Activated naive CD8-positive, alpha-beta T cell treated with anti-CD3 and anti-CD28 coated beads, Interleukin-2, amount 10 ng/mL, durations not matched to agents 7 days and 5 days (primary cell): ENCODE measurements at regions not wholly inside any gene's neighbourhood (a gene's known extent, or its start where the extent isn't known, plus 50 kb on each side); places are given as distances from the start of the nearest gene placed in this dataset.

Source experiments
- ATAC-seq: fragments of 150-1000 bp; cut with Tn5 transposase; one replicate; pipeline ENCODE4 v1.10.0; 2021; ENCODE audit warnings: low read depth, moderate library complexity
- POLR2A ChIA-PET: fragments of 350-600 bp; sonication (Branson Sonifier 250); formaldehyde crosslinking; loops from one replicate; lab custom pipeline; 2021; ENCODE audit warnings: antibody characterized with exemption; lab: Charles Lee
- DNase-seq: peaks from one replicate; pipeline ENCODE4 v3.0.0; 2021
- H3K27ac Mint-ChIP-seq: one replicate; pipeline ENCODE4 v1.8.0; 2022; ENCODE audit warnings: mild to moderate bottlenecking, mixed read lengths
- H3K27me3 Mint-ChIP-seq: one replicate; pipeline ENCODE4 v1.8.0; 2022; ENCODE audit warnings: mild to moderate bottlenecking, moderate library complexity, mixed read lengths
- H3K36me3 Mint-ChIP-seq: one replicate; pipeline ENCODE4 v1.8.0; 2021; ENCODE audit warnings: mild to moderate bottlenecking, mixed read lengths
- H3K4me1 Mint-ChIP-seq: one replicate; pipeline ENCODE4 v1.8.0; 2021; ENCODE audit warnings: mixed read lengths
- H3K4me3 Mint-ChIP-seq: one replicate; pipeline ENCODE4 v1.8.0; 2022; ENCODE audit warnings: mild to moderate bottlenecking, moderate library complexity, mixed read lengths
- H3K9me3 Mint-ChIP-seq: one replicate; pipeline ENCODE4 v1.8.0; 2021; ENCODE audit warnings: mixed read lengths

GRCh38 chr2:41925712-41926111 is 122.1 kb upstream of the PKDCC start:
- no peaks in the 10 kb centered on the region for H3K36me3 Mint-ChIP-seq
- no peak for DNase-seq
- no peaks in the 10 kb centered on the region for H3K4me1 Mint-ChIP-seq
- POLR2A ChIA-PET = no interaction called here
- H3K27me3 Mint-ChIP-seq = peaks cover 2% of the 10 kb centered on the region
- H3K9me3 Mint-ChIP-seq = no peaks in the 10 kb centered on the region
- no peak for ATAC-seq
- no peak overlapping the region for H3K4me3 Mint-ChIP-seq
- H3K27ac Mint-ChIP-seq = no peak overlapping the region

- Mint-ChIP-seq H3K27me3 (peaks cover 2% of the 10 kb centered on the region), H3K27ac (no peak overlapping the region), H3K4me3 (no peak overlapping the region), H3K36me3 (no peaks in the 10 kb centered on the region), H3K9me3 (no peaks in the 10 kb centered on the region), H3K4me1 (no peaks in the 10 kb centered on the region)
- POLR2A ChIA-PET = no interaction called here
- DNase-seq = no peak
- no peak for ATAC-seq
Measured at GRCh38 chr2:41926614-41927580, 120.9 kb upstream of the PKDCC start.

- Mint-ChIP-seq H3K27me3 (peaks cover 2% of the 10 kb centered on the region), H3K9me3 (no peaks in the 10 kb centered on the region), H3K36me3 (no peaks in the 10 kb centered on the region), H3K27ac (no peak overlapping the region), H3K4me3 (no peak overlapping the region), H3K4me1 (no peaks in the 10 kb centered on the region)
- no peak for ATAC-seq
- POLR2A ChIA-PET = no interaction called here
- no peak for DNase-seq
Measured at GRCh38 chr2:41927581-41928264, 120.1 kb upstream of the PKDCC start.

GRCh38 chr2:41928526-41928925 is 119.3 kb upstream of the PKDCC start:
- no peaks in the 10 kb centered on the region for H3K4me1 Mint-ChIP-seq
- H3K36me3 Mint-ChIP-seq = no peaks in the 10 kb centered on the region
- no peak for ATAC-seq
- DNase-seq = no peak
- H3K27ac Mint-ChIP-seq = no peak overlapping the region
- peaks cover 2% of the 10 kb centered on the region for H3K27me3 Mint-ChIP-seq
- H3K9me3 Mint-ChIP-seq = no peaks in the 10 kb centered on the region
- H3K4me3 Mint-ChIP-seq = no peak overlapping the region
- POLR2A ChIA-PET = no interaction called here

GRCh38 chr2:41930807-41931566 is 116.8 kb upstream of the PKDCC start:
- ATAC-seq (no peak), DNase-seq (no peak)
- Mint-ChIP-seq H3K36me3 (no peaks in the 10 kb centered on the region), H3K27me3 (no peaks in the 10 kb centered on the region), H3K27ac (no peak overlapping the region), H3K4me1 (no peaks in the 10 kb centered on the region), H3K9me3 (no peaks in the 10 kb centered on the region), H3K4me3 (no peak overlapping the region)
- POLR2A ChIA-PET = no interaction called here

- Mint-ChIP-seq H3K27ac (no peak overlapping the region), H3K9me3 (no peaks in the 10 kb centered on the region), H3K27me3 (no peaks in the 10 kb centered on the region), H3K36me3 (no peaks in the 10 kb centered on the region), H3K4me1 (no peaks in the 10 kb centered on the region), H3K4me3 (no peak overlapping the region)
- ATAC-seq (no peak), DNase-seq (no peak)
- POLR2A ChIA-PET = no interaction called here
Measured at GRCh38 chr2:41932241-41933045, 115.4 kb upstream of the PKDCC start.

GRCh38 chr2:41933046-41933420 is 114.8 kb upstream of the PKDCC start:
- no peak for ATAC-seq
- H3K27me3 Mint-ChIP-seq = no peaks in the 10 kb centered on the region
- no peak for DNase-seq
- H3K4me3 Mint-ChIP-seq = no peak overlapping the region
- H3K36me3 Mint-ChIP-seq = no peaks in the 10 kb centered on the region
- H3K4me1 Mint-ChIP-seq = no peaks in the 10 kb centered on the region
- H3K27ac Mint-ChIP-seq = no peak overlapping the region
- H3K9me3 Mint-ChIP-seq = no peaks in the 10 kb centered on the region
- POLR2A ChIA-PET = no interaction called here

- POLR2A ChIA-PET = no interaction called here
- no peaks in the 10 kb centered on the region for H3K9me3 Mint-ChIP-seq
- H3K4me1 Mint-ChIP-seq = no peaks in the 10 kb centered on the region
- no peak overlapping the region for H3K4me3 Mint-ChIP-seq
- no peaks in the 10 kb centered on the region for H3K27me3 Mint-ChIP-seq
- H3K27ac Mint-ChIP-seq = no peak overlapping the region
- no peak for DNase-seq
- no peaks in the 10 kb centered on the region for H3K36me3 Mint-ChIP-seq
- ATAC-seq = no peak
Measured at GRCh38 chr2:41933585-41934320, 114.1 kb upstream of the PKDCC start.

GRCh38 chr2:41934329-41934958 is 113.4 kb upstream of the PKDCC start:
- H3K27ac Mint-ChIP-seq = no peak overlapping the region
- H3K27me3 Mint-ChIP-seq = no peaks in the 10 kb centered on the region
- DNase-seq = no peak
- no peaks in the 10 kb centered on the region for H3K4me1 Mint-ChIP-seq
- H3K4me3 Mint-ChIP-seq = no peak overlapping the region
- no peak for ATAC-seq
- H3K9me3 Mint-ChIP-seq = no peaks in the 10 kb centered on the region
- H3K36me3 Mint-ChIP-seq = no peaks in the 10 kb centered on the region
- POLR2A ChIA-PET = no interaction called here

GRCh38 chr2:41935002-41935401 is 112.8 kb upstream of the PKDCC start:
- ATAC-seq = no peak

GRCh38 chr2:41935825-41936224 is 112.0 kb upstream of the PKDCC start:
- no peak overlapping the region for H3K27ac Mint-ChIP-seq
- DNase-seq (no peak), ATAC-seq (no peak)
- no peak overlapping the region for H3K4me3 Mint-ChIP-seq
- H3K9me3 Mint-ChIP-seq = no peaks in the 10 kb centered on the region
- H3K4me1 Mint-ChIP-seq = no peaks in the 10 kb centered on the region
- POLR2A ChIA-PET = no interaction called here
- H3K27me3 Mint-ChIP-seq = no peaks in the 10 kb centered on the region
- H3K36me3 Mint-ChIP-seq = no peaks in the 10 kb centered on the region

More at GRCh38 chr2:41935002-41935401, 112.8 kb upstream of the PKDCC start:
- no peaks in the 10 kb centered on the region for H3K4me1 Mint-ChIP-seq
- no peaks in the 10 kb centered on the region for H3K9me3 Mint-ChIP-seq
- no peak for DNase-seq
- no peak overlapping the region for H3K27ac Mint-ChIP-seq
- POLR2A ChIA-PET = no interaction called here
- H3K4me3 Mint-ChIP-seq = no peak overlapping the region
- no peaks in the 10 kb centered on the region for H3K27me3 Mint-ChIP-seq
- H3K36me3 Mint-ChIP-seq = no peaks in the 10 kb centered on the region

GRCh38 chr2:41936771-41937463 is 110.9 kb upstream of the PKDCC start:
- DNase-seq = no peak
- POLR2A ChIA-PET = no interaction called here
- no peaks in the 10 kb centered on the region for H3K9me3 Mint-ChIP-seq

More at GRCh38 chr2:41936771-41937463, 110.9 kb upstream of the PKDCC start:
- no peaks in the 10 kb centered on the region for H3K4me1 Mint-ChIP-seq
- no peak overlapping the region for H3K27ac Mint-ChIP-seq
- ATAC-seq = no peak
- no peaks in the 10 kb centered on the region for H3K27me3 Mint-ChIP-seq
- no peak overlapping the region for H3K4me3 Mint-ChIP-seq
- H3K36me3 Mint-ChIP-seq = no peaks in the 10 kb centered on the region
